Kasumi-1 (cell line): ENCODE measurements at regions not wholly inside any gene's neighbourhood (a gene's known extent, or its start where the extent isn't known, plus 50 kb on each side); places are given as distances from the start of the nearest gene placed in this dataset.

ENCODE experiments used
- DNase-seq, 2 experiments: peaks; one replicate each; lab custom pipeline; 2025; lab: John Stamatoyannopoulos, UW

DNA sequence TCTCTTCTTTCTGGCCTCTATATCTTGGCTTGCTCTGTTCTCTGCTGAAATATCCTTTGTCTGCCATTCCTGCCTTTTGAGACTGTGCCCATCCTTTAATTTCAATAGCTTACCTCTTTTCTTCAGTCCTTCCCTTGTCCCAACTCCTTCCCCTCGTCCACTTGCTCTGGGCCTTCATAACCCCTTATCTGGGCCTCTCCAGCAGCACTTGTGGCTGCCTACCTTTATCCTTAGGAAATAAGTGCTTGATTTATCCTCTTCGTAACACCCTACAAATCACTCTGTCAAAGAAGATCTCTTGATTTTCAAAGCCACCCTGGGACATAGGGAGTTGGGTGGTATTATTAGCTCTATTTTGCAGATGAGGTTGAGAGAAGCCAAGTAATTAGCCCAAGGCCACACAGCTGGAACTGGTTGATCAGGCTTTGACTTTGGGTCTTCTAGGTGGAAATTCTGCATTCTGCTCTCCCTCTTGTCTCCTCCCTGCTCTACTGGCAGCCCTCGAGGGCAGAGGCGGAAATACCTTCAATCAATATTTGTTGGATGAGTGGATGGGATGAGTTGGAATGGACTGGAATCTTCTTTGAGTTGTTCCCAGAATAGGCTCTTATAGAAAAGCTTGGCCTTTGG lies 84.0 kb upstream of the TLE3 start:
- DNase-seq, result no peak

- DNase-seq, result no peak
Measured at GRCh38 chr15:70180186-70180875, 82.6 kb upstream of the TLE3 start.

GRCh38 chr15:70179309-70179892 lies 81.7 kb upstream of the TLE3 start:
- no peak for DNase-seq

DNA sequence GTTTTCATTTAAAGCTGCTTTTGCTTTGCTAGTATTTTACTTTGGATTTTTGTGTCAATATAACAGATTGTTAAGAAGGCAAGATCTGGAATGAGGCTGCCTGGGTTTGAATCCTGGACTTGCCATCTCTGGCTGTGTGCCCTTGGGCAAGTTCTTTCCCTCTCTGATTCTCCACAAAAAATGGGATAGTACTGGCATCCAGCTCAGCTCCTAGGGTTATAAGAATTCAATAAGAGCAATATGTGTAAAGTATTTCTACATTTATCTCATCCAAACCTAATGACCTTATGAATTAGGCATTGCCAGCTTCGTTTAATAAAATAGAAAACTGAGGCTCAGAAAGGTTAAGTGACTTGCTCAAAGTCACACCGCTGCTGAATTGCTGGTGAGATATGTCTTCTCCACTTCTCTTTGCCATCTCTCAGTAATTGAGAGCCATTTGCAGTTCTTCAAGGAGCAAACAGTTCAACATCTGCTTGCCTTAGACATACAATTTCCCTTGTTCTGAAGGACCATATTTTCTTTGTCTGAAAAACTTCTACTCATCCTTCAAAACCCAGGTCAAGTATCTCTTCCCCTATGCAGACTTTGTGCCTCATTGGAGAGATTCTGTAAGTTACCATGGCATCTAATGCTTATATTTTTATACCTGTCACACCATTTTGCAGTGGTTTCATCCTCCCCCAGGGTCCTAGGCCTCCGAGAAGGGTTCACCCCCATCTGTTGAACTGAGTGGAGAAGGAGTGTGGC lies 80.8 kb upstream of the TLE3 start:
- DNase-seq, result no peak

- no peak for DNase-seq
Measured at GRCh38 chr15:70172566-70173225, 75.0 kb upstream of the TLE3 start.

GRCh38 chr15:70172124-70172523 lies 74.4 kb upstream of the TLE3 start:
- DNase-seq, result no peak

DNA sequence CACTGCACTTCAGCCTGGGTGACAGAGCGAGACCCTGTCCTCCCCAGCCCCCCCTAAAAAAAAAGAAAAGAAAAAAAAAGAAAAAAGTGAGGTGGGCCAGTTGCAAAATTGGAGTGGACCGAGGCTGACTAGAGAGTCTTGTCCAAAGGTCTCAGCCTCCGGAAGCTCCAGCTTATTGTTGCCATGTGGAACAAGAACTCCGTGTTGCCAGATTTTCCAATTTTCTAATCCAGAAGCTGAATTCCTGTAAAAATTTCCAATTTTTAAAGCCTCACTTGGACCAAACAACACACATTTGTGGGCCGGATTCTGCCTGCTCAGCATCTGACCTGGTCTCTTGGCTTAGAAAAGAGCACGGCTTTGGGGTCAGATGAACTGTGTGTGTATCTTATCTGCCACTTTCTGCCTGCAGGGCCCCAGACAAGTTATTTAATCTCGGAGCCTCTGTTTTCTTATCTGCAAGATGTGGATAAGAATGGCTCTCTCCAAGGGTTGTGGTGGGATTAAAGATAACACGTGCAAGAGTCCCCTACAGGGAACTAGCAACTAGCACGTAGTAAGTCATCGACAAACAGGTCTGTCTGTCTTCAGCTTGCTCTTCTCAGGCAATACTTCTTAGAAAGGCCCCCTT lies 73.7 kb upstream of the TLE3 start:
- no peak for DNase-seq

DNA sequence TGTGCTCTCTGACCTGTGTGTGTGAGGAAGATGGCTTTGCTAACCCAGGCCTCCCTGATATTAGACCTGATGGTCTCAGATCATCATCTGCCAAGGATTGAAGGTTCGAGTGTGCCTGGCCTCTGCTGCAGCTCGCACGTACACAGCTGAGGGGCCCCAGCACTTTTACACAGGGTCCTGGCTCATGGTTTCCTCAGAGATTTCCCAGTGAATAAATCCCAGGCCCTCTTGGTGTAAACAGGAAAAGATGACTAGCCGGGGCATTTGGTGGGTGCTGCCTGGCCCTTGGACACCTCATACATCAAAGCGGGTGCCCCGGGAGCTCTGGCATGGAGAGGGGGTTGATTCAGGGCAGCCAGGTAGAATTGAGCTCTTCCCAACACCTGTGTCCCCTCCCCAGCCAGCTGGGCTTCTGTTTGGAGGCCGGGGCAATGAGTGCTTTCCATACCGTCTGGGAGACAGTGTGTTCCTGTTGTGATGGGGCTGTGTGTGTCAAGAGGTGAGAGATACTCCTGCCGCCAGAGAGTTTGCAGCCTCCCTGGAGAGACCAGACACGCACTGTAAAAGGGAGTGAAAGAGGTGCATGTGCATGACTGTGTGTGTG lies 72.5 kb upstream of the TLE3 start:
- DNase-seq, result no peak

DNA sequence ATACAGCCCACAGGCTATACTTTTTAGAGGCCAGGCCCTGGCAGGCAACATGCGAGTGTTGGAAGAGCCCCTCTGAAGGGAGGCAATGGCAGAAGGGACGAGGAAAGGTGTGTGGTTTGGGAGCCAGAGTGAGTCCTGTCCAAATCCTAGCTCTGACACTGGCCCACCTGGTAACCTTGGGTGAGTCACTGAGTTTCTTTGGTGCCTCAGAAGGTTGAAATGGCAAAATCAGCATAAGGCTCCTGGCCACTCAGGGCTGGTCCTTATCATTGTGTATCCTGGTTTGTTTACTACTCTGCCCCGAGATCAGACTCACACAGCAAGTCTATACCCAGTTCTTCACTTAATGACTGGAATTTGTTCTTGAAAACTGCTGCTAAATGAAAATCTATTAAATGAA lies 71.4 kb upstream of the TLE3 start:
- no peak for DNase-seq

GRCh38 chr15:70167155-70167554 lies 69.4 kb upstream of the TLE3 start:
- no peak for DNase-seq

DNA sequence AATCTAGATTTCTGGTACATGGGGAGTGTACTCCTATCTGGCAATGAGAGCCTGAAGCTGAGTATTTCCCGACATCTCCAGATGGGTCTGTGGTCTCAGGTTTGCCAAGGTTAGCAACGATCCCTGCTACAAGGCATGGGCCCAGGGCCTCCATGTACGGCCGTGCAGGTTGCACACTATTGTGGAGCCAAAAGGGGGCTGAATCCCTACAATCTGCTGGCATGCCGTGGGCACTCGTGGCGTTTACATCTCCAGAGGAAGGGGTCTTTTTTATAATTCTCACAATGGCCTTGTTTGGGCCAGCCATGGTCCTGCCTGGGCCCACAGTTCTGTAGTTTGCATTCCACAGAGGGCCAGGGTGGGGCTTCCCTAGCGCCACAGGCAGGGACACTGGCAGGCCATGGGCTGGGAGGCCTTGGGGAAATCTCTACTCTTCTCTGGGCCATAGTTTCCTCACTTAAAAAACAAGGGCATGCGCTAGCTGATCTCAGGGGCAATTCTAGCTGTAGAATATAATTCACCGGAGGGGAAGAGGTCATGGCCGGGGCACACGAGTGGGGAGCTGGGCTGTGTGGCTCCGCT lies 68.9 kb upstream of the TLE3 start:
- DNase-seq, result no peak

DNA sequence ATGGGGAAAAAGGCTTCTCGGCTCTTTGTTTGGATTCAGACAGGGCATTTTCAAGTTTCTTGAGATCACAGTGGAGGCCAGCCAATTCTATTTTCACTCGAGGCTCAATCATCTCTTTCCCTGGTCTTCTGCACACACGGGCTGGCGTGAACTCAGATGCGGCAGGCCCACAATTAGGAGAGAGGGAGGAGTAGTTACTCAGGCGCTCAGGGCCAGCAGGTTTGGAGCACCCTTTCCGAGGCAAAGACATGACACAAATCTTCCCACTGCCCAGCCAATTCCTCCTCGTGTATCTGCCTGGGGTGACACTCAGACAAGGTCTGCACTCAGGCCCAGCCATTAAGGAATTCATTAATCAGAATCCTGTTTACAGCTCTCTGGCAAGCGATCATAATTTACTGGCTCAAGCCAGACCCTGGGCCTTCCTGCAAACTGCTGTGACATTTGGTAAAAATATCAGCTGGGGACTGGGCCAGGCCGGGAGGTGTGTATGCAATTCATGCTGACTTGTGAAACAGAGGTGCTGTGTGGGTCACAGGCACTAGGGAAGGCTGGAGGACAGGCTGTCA lies 68.1 kb upstream of the TLE3 start:
- DNase-seq, result no peak

- DNase-seq, result no peak
Measured at GRCh38 chr15:70164910-70165715, 67.4 kb upstream of the TLE3 start.

- no peak for DNase-seq
Measured at GRCh38 chr15:70164156-70164900, 66.6 kb upstream of the TLE3 start.

GRCh38 chr15:70160803-70161565 lies 63.3 kb upstream of the TLE3 start:
- no peak for DNase-seq

DNA sequence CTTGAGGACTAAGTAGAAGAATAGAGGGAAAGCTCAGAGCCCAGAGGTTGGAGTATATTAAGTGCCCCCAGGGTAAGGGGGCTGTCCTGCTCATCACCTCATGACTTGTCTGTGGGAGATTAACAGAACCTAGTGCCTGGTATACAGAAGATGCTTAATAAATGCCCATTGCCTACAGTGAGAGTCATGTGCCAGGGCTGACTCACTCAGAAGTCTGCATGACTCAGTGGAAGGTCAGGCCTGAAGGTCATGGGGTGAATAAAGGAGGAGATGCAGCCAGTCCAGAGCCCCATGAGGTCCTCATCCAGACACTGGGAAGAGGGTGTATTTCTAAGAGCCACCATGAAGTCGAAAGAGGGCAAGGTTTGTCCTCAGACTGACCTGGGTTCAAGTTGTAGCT lies 62.5 kb upstream of the TLE3 start:
- no peak for DNase-seq

DNA sequence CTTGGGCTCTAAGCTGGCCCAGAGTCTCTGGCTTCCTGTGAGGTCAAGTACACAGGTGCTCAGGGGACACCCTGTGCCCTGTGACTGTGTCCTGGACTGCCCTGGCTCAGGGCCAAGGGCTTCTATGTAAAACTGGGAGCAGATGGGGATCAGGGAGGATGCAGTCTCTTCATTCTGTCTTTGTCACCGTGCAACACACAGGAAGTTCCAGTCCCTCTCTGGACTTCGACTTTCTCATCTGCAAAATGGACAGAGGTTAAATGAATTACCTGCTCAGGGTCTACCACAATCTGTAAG lies 61.9 kb upstream of the TLE3 start:
- no peak for DNase-seq

GRCh38 chr15:70159001-70159712 lies 61.4 kb upstream of the TLE3 start:
- no peak for DNase-seq
